HepG2 (cell line): ENCODE measurements at regions not wholly inside any gene's neighbourhood (a gene's known extent, or its start where the extent isn't known, plus 50 kb on each side); places are given as distances from the start of the nearest gene placed in this dataset.

Experiments
- ATAC-seq: fragments of 200-7000 bp; cut with Tn5 transposase; 3 replicates; pipeline ENCODE4 v1.9.1; 2020; ENCODE audit warnings: mild to moderate bottlenecking, moderate library complexity
- BruUV-seq: library from RNA; stranded (reverse); fragments of 400-500 nt; replicated peaks from 2 replicates; lab custom pipeline; 2021; lab: Mats Ljungman, UMichigan
- CTCF ChIA-PET: fragments of 300-600 bp; formaldehyde crosslinking; extraction: SDS; loops from one replicate; lab custom pipeline; 2021; ENCODE audit warnings: low total read pairs, inconsistent platforms, low intra/inter-chr PET ratio; lab: Yijun Ruan, JAX
- POLR2A ChIA-PET: fragments of 350-600 bp; sonication (Branson Sonifier 250); formaldehyde crosslinking; loops from one replicate; lab custom pipeline; 2020; ENCODE audit warnings: antibody characterized with exemption, inconsistent platforms; lab: Yijun Ruan, JAX
- DNase-seq: peaks from one replicate; pipeline ENCODE4 v3.0.0-alpha.2; 2015; ENCODE audit warnings: low spot score
- FAIRE-seq: peaks from 3 replicates; lab custom pipeline; 2011; peaks lifted over from hg19 to GRCh38; lab: Jason Lieb, UNC
- H2AFZ ChIP-seq: one replicate; pipeline ENCODE4 v1.6.1; 2011; ENCODE audit warnings: low read length, inconsistent platforms
- H3K27ac ChIP-seq: fragments of 300-600 bp; 3 replicates; pipeline ENCODE4 v1.8.0; 2011; ENCODE audit warnings: mixed run types, mild to moderate bottlenecking, mixed read lengths, low read length, inconsistent platforms; ENCODE audit not compliant: insufficient read depth; ENCODE audit errors: extremely low read length
- H3K27me3 ChIP-seq, 2 experiments: fragments of 200-600 bp in 1 of 2; 2 replicates in 1 of 2; 3 replicates in 1 of 2; pipeline versions ENCODE4 v1.6.0 to v1.8.0; 2011; ENCODE audit warnings: low read length in 2 of 2, mild to moderate bottlenecking in 2 of 2, moderate library complexity in 2 of 2, inconsistent platforms in 1 of 2; ENCODE audit not compliant: insufficient read depth in 2 of 2, control insufficient read depth in 1 of 2
- H3K36me3 ChIP-seq, 2 experiments: fragments of 200-600 bp in 1 of 2; replicated peaks in 1 of 2; 2 replicates in 1 of 2; 3 replicates in 1 of 2; pipeline versions ENCODE4 v1.5.1 to v1.8.0; 2011; ENCODE audit warnings: low read length in 2 of 2, inconsistent platforms in 1 of 2; ENCODE audit not compliant: insufficient read depth in 2 of 2, control insufficient read depth in 1 of 2
- H3K4me1 ChIP-seq: 2 replicates; pipeline ENCODE4 v1.5.1; 2012; ENCODE audit warnings: low read length, inconsistent platforms; ENCODE audit not compliant: insufficient read depth
- H3K4me2 ChIP-seq: 2 replicates; pipeline ENCODE4 v1.6.0; 2011; ENCODE audit warnings: low read depth, low read length, inconsistent platforms
- H3K4me3 ChIP-seq, 3 experiments: fragments of 200-600 bp in 1 of 3; sonication (generic), shearing (Covaris generic) in 1 of 3; replicated peaks in 1 of 3; 2 replicates each; pipeline ENCODE4 v1.5.1; 2011 to 2016; ENCODE audit warnings: low read length in 3 of 3, inconsistent platforms in 2 of 3, low read depth in 2 of 3, mild to moderate bottlenecking in 2 of 3, control low read depth in 1 of 3, mixed read lengths in 1 of 3; ENCODE audit not compliant: insufficient read depth in 1 of 3
- H3K79me2 ChIP-seq: one replicate; pipeline ENCODE4 v1.6.1; 2011; ENCODE audit warnings: low read length, inconsistent platforms; ENCODE audit not compliant: insufficient read depth
- H3K9ac ChIP-seq: 2 replicates; pipeline ENCODE4 v1.6.0; 2011; ENCODE audit warnings: mild to moderate bottlenecking, low read depth, low read length, inconsistent platforms; ENCODE audit not compliant: insufficient read depth
- H3K9me3 ChIP-seq: 2 replicates; pipeline ENCODE4 v1.5.1; 2012; ENCODE audit warnings: mild to moderate bottlenecking, low read length
- H4K20me1 ChIP-seq: 2 replicates; pipeline ENCODE4 v1.6.0; 2011; ENCODE audit warnings: inconsistent platforms, mild to moderate bottlenecking, low read length, moderate library complexity; ENCODE audit not compliant: insufficient read depth
- FOXA1 ChIP-seq, 2 experiments: fragments of 450-650 bp in 1 of 2; sonication (generic) in 1 of 2; formaldehyde crosslinking in 1 of 2; IDR thresholded peaks; 2 replicates each; pipeline versions ENCODE4 v1.4.0 to v1.6.1; 2016 to 2020; ENCODE audit warnings: missing genetic modification reagents in 1 of 2
- HMGA1 ChIP-seq: sonication (generic); formaldehyde crosslinking; conservative IDR thresholded peaks from 2 replicates; pipeline ENCODE4 v1.4.0; 2020; ENCODE audit warnings: missing genetic modification reagents
- ISX ChIP-seq: sonication (generic); formaldehyde crosslinking; conservative IDR thresholded peaks from 2 replicates; pipeline ENCODE4 v1.5.0; 2020; ENCODE audit warnings: missing genetic modification reagents
- KLF16 ChIP-seq, 2 experiments: sonication (generic) in 1 of 2; formaldehyde crosslinking in 1 of 2; IDR thresholded peaks; 2 replicates each; pipeline versions ENCODE4 v1.6.1 to v1.8.0; 2016 to 2023; ENCODE audit warnings: missing genetic modification reagents in 2 of 2, missing compliant biosample characterization in 1 of 2
- MATR3 ChIP-seq: sonication (generic); formaldehyde crosslinking; IDR thresholded peaks from 2 replicates; pipeline ENCODE4 v1.4.0; 2020; ENCODE audit warnings: missing genetic modification reagents
- MYC ChIP-seq: sonication (generic); formaldehyde crosslinking; IDR thresholded peaks from 2 replicates; pipeline ENCODE4 v1.9.0; 2021; ENCODE audit warnings: missing genetic modification reagents, borderline replicate concordance
- NONO ChIP-seq, 2 experiments: fragments of 450-650 bp in 1 of 2; sonication (generic) in 1 of 2; formaldehyde crosslinking in 1 of 2; IDR thresholded peaks in 1 of 2; conservative IDR thresholded peaks in 1 of 2; 2 replicates each; pipeline versions ENCODE4 v1.6.1 to v1.8.0; 2017 to 2022; ENCODE audit warnings: mild to moderate bottlenecking in 1 of 2, missing genetic modification reagents in 1 of 2, moderate library complexity in 1 of 2
- POGZ ChIP-seq: sonication (generic); formaldehyde crosslinking; IDR thresholded peaks from 2 replicates; pipeline ENCODE4 v1.4.0; 2020; ENCODE audit warnings: mild to moderate bottlenecking, missing genetic modification reagents
- PRDM10 ChIP-seq: sonication (generic); formaldehyde crosslinking; IDR thresholded peaks from 2 replicates; pipeline ENCODE4 v1.4.0; 2020; ENCODE audit warnings: low read depth, missing genetic modification reagents
- RELA ChIP-seq: sonication (generic); formaldehyde crosslinking; IDR thresholded peaks from 2 replicates; pipeline ENCODE4 v1.4.0; 2020; ENCODE audit warnings: missing genetic modification reagents
- SCMH1 ChIP-seq: sonication (generic); formaldehyde crosslinking; IDR thresholded peaks from 2 replicates; pipeline ENCODE4 v1.9.0; 2021; ENCODE audit warnings: missing genetic modification reagents, mild to moderate bottlenecking, borderline replicate concordance
- SNAPC2 ChIP-seq: sonication (generic); formaldehyde crosslinking; IDR thresholded peaks from 2 replicates; pipeline ENCODE4 v1.8.1; 2022; ENCODE audit warnings: mild to moderate bottlenecking, missing genetic modification reagents
- TAF1 ChIP-seq: sonication (generic); formaldehyde crosslinking; IDR thresholded peaks from 2 replicates; pipeline ENCODE4 v1.4.0; 2020; ENCODE audit warnings: missing genetic modification reagents
- TBX3 ChIP-seq: fragments of 450-650 bp; IDR thresholded peaks from 2 replicates; pipeline ENCODE4 v1.6.1; 2017; ENCODE audit warnings: antibody characterized with exemption, mild to moderate bottlenecking, inconsistent platforms, borderline replicate concordance
- XBP1 ChIP-seq: sonication (generic); formaldehyde crosslinking; IDR thresholded peaks from 2 replicates; pipeline ENCODE4 v1.5.0; 2020; ENCODE audit warnings: missing genetic modification reagents
- ZMAT3 ChIP-seq: sonication (generic); formaldehyde crosslinking; conservative IDR thresholded peaks from 2 replicates; pipeline ENCODE4 v1.7.0; 2021; ENCODE audit warnings: missing genetic modification reagents
- ZNF354B ChIP-seq: sonication (generic); formaldehyde crosslinking; IDR thresholded peaks from 2 replicates; pipeline ENCODE4 v1.8.0; 2022; ENCODE audit warnings: mild to moderate bottlenecking, missing genetic modification reagents
- ZNF543 ChIP-seq: sonication (generic); formaldehyde crosslinking; IDR thresholded peaks from 2 replicates; pipeline ENCODE4 v1.4.0; 2020; ENCODE audit warnings: mild to moderate bottlenecking, missing genetic modification reagents
- ZNF598 ChIP-seq: sonication (generic); formaldehyde crosslinking; IDR thresholded peaks from 2 replicates; pipeline ENCODE4 v1.5.1; 2020; ENCODE audit warnings: mild to moderate bottlenecking, missing genetic modification reagents, borderline replicate concordance
- ZNF674 ChIP-seq: sonication (generic); formaldehyde crosslinking; IDR thresholded peaks from 2 replicates; pipeline ENCODE4 v1.5.0; 2020; ENCODE audit warnings: low read depth, mild to moderate bottlenecking, missing genetic modification reagents
- WGBS: methylation state at CpG from one replicate; pipeline ENCODE4 v1.1.6; 2017; ENCODE audit warnings: low lambda C conversion rate; 5-methylcytosine and 5-hydroxymethylcytosine counted together
- in situ Hi-C: cut with HindIII; loops from 2 replicates; pipeline ENCODE4 v1.10.0; 2017; ENCODE audit warnings: low pct_unique_long_range_greater_than_20kb; ENCODE audit not compliant: extremely low pct_ligation_motif_present
- intact Hi-C: fragments of 100-400 bp; cut with micrococcal nuclease; formaldehyde crosslinking; loops from one replicate; pipeline ENCODE4 v1.10.0; 2022; ENCODE audit not compliant: unreplicated experiment

DNA sequence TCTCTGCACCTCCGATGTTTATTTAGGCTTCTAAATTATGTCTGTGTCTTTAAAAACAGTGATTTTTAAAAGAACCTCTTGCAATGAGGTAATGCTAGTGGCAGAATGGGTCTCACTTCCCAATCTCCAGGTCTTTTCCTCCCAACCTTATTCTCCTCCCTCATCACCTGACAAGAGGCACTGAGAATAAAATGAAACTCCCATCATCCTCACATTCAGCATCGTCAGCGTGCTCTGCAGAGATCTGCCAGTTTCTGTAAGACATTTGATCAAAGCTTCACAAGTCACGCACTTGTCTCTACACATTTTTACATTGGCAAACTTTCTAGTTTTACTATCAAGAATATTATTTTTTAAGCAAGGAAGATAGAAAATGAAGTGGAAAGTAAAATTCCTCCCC lies 420.5 kb downstream of the GABRB3 start:
- WGBS = 2% methylated on average over 4 of the region's 4 CpGs
- POLR2A ChIA-PET = no interaction called here

More for the DNA sequence above, 420.5 kb downstream of the GABRB3 start:
- CTCF ChIA-PET = no interaction called here
- in situ Hi-C loops = no loop called here
- no peaks in the 10 kb centered on the region for H3K4me1 ChIP-seq
- no peak for TF ChIP-seq ZNF543 (CRISPR knock-in tag)
- TF ChIP-seq ZNF598 (CRISPR knock-in tag) = no peak
- no peak for TF ChIP-seq ZNF674
- TF ChIP-seq MYC (CRISPR knock-in tag) = no peak
- TF ChIP-seq KLF16 (CRISPR knock-in tag; IDR thresholded peaks at IDR 0.05) = no peak
- TF ChIP-seq TBX3 = no peak
- TF ChIP-seq SCMH1 (CRISPR knock-in tag) = no peak
- no peak for TF ChIP-seq TAF1 (CRISPR knock-in tag)
- TF ChIP-seq PRDM10 = no peak
- no peak for TF ChIP-seq MATR3
- TF ChIP-seq ZNF354B = no peak
- TF ChIP-seq ISX (CRISPR knock-in tag) = no peak
- TF ChIP-seq XBP1 (CRISPR knock-in tag) = no peak
- no peak for TF ChIP-seq SNAPC2 (CRISPR knock-in tag)
- no peak for TF ChIP-seq NONO (IDR thresholded peaks at IDR 0.05)
- no peak for TF ChIP-seq NONO (CRISPR knock-in tag; conservative IDR thresholded peaks at IDR 0.05)
- no peak for TF ChIP-seq RELA
- TF ChIP-seq POGZ = no peak
- TF ChIP-seq HMGA1 = no peak
- no peak for TF ChIP-seq ZMAT3
- no peak for TF ChIP-seq FOXA1 (IDR thresholded peaks at IDR 0.05)
- no peak for TF ChIP-seq FOXA1 (CRISPR knock-in tag; IDR thresholded peaks at IDR 0.05)
- no peaks in the 10 kb centered on the region for H4K20me1 ChIP-seq
- H3K27me3 ChIP-seq = no peaks in the 10 kb centered on the region
- no TSS peak for BruUV-seq
- intact Hi-C loops = no loop called here
- H3K4me2 ChIP-seq = no peak overlapping the region
- no peaks in the 10 kb centered on the region for H3K36me3 ChIP-seq
- H3K9ac ChIP-seq = no peak overlapping the region
- DNase-seq = no peak
- H2AFZ ChIP-seq = no peak overlapping the region
- H3K79me2 ChIP-seq = no peaks in the 10 kb centered on the region
- no peak for FAIRE-seq
- H3K27ac ChIP-seq = no peak overlapping the region
- no peak for ATAC-seq
- peaks cover 91% of the 10 kb centered on the region for H3K9me3 ChIP-seq
- H3K4me3 ChIP-seq = no peak overlapping the region
